Natural killer cell (primary cell): ENCODE measurements at regions not wholly inside any gene's neighbourhood (a gene's known extent, or its start where the extent isn't known, plus 50 kb on each side); places are given as distances from the start of the nearest gene placed in this dataset.
A peak's percentile ranks its signal among the peaks of the same experiment; 100 is the strongest.

Source experiments
- ATAC-seq, 3 donors: fragments of 150-1000 bp in 2 of 3; fragments of 200-7000 bp in 1 of 3; cut with Tn5 transposase; 1 replicate in 1 of 3; 2 replicates in 2 of 3; pipeline ENCODE4 v1.10.0; 2021; ENCODE audit warnings: mild to moderate bottlenecking in 2 of 3, moderate library complexity in 2 of 3
- DNase-seq, 2 donors: peaks; one replicate each; pipeline versions ENCODE4 v3.0.0 to v3.0.0-alpha.2; 2013 to 2021; ENCODE audit warnings: mixed read lengths in 1 of 2
- H3K27ac ChIP-seq: one replicate; pipeline ENCODE4 v1.5.1; 2013; ENCODE audit warnings: mild to moderate bottlenecking, low read length
- H3K27me3 ChIP-seq: one replicate; pipeline ENCODE4 v1.6.1; 2013; ENCODE audit warnings: low read length; ENCODE audit not compliant: control insufficient read depth, insufficient read depth
- H3K36me3 ChIP-seq: one replicate; pipeline ENCODE4 v1.6.1; 2013; ENCODE audit warnings: low read length; ENCODE audit not compliant: control insufficient read depth, insufficient read depth
- H3K4me1 ChIP-seq: one replicate; pipeline ENCODE4 v1.6.1; 2013; ENCODE audit warnings: low read length; ENCODE audit not compliant: control insufficient read depth, insufficient read depth
- H3K4me3 ChIP-seq: one replicate; pipeline ENCODE4 v1.5.1; 2013; ENCODE audit warnings: low read length
- H3K9me3 ChIP-seq: one replicate; pipeline ENCODE4 v1.6.1; 2013; ENCODE audit warnings: low read length; ENCODE audit not compliant: control insufficient read depth, insufficient read depth
- H3K27ac Mint-ChIP-seq, 2 donors: one replicate each; pipeline ENCODE4 v1.8.0; 2022; ENCODE audit warnings: mild to moderate bottlenecking in 2 of 2, mixed read lengths in 2 of 2, moderate library complexity in 1 of 2
- H3K27me3 Mint-ChIP-seq, 2 donors: one replicate each; pipeline ENCODE4 v1.8.0; 2022; ENCODE audit warnings: low read depth in 2 of 2, mixed read lengths in 2 of 2
- H3K36me3 Mint-ChIP-seq: one replicate; pipeline ENCODE4 v1.8.0; 2022; ENCODE audit warnings: mixed read lengths
- H3K4me1 Mint-ChIP-seq, 2 donors: one replicate each; pipeline ENCODE4 v1.8.0; 2022; ENCODE audit warnings: mixed read lengths in 2 of 2
- H3K4me3 Mint-ChIP-seq: one replicate; pipeline ENCODE4 v1.8.0; 2022; ENCODE audit warnings: mild to moderate bottlenecking, moderate library complexity, mixed read lengths
- H3K9me3 Mint-ChIP-seq, 2 donors: one replicate each; pipeline ENCODE4 v1.8.0; 2022; ENCODE audit warnings: mixed read lengths in 2 of 2
- CTCF ChIP-seq: fragments of 200-600 bp; IDR thresholded peaks from one replicate; pipeline ENCODE4 v1.8.0; 2022; ENCODE audit warnings: antibody characterized with exemption
- WGBS: methylation state at CpG from one replicate; pipeline ENCODE4 v1.1.7; 2013; ENCODE audit warnings: missing lambda C conversion rate; ENCODE audit not compliant: insufficient coverage; 5-methylcytosine and 5-hydroxymethylcytosine counted together
- intact Hi-C: fragments of 100-400 bp; cut with micrococcal nuclease; formaldehyde crosslinking; loops from one replicate; pipeline ENCODE4 v1.14.2; 2022

- peaks cover 0 to 3% of the 10 kb centered on the region in 2 donors for H3K4me1 Mint-ChIP-seq
- H3K4me3 ChIP-seq, result no peak overlapping the region
- intact Hi-C loops, result no loop called here
- H3K4me3 Mint-ChIP-seq, result no peak overlapping the region
- no peaks in the 10 kb centered on the region for H3K27me3 ChIP-seq
- H3K27ac Mint-ChIP-seq, result no peak overlapping the region
- ATAC-seq, result no peak
- H3K36me3 Mint-ChIP-seq, result no peaks in the 10 kb centered on the region
- no peaks in the 10 kb centered on the region for H3K9me3 ChIP-seq
- DNase-seq, result no peak
- H3K9me3 Mint-ChIP-seq, result no peaks in the 10 kb centered on the region
- TF ChIP-seq CTCF, result no peak
- peaks cover 3 to 10% of the 10 kb centered on the region in 2 donors for H3K27me3 Mint-ChIP-seq
- H3K4me1 ChIP-seq, result no peaks in the 10 kb centered on the region
- 40% methylated on average over 1 of the region's 2 CpGs for WGBS
- H3K27ac ChIP-seq, result no peak overlapping the region
- H3K36me3 ChIP-seq, result no peaks in the 10 kb centered on the region
Measured at GRCh38 chr9:87786876-87787275, 61.0 kb downstream of the CTSL start.

GRCh38 chr9:87787735-87788134 is 61.8 kb downstream of the CTSL start:
- Mint-ChIP-seq H3K9me3 (no peaks in the 10 kb centered on the region), H3K27ac (no peak overlapping the region), H3K4me3 (no peak overlapping the region), H3K27me3 (peaks cover 3 to 8% of the 10 kb centered on the region in 2 donors), H3K36me3 (no peaks in the 10 kb centered on the region), H3K4me1 (peaks cover 1 to 6% of the 10 kb centered on the region in 2 donors)
- Histone ChIP-seq H3K4me1 (peaks cover 4% of the 10 kb centered on the region), H3K36me3 (no peaks in the 10 kb centered on the region), H3K27ac (no peak overlapping the region), H3K27me3 (no peaks in the 10 kb centered on the region), H3K9me3 (no peaks in the 10 kb centered on the region), H3K4me3 (no peak overlapping the region)
- intact Hi-C loops, result no loop called here
- DNase-seq, result no peak
- ATAC-seq, result no peak
- no peak for TF ChIP-seq CTCF
- 93% methylated on average over 4 of the region's 5 CpGs for WGBS

- intact Hi-C loops, result no loop called here
- H3K9me3 Mint-ChIP-seq, result no peaks in the 10 kb centered on the region
- Histone ChIP-seq H3K27ac (peak overlapping the region; percentile 59), H3K4me1 (peaks cover 13% of the 10 kb centered on the region), H3K36me3 (no peaks in the 10 kb centered on the region), H3K27me3 (no peaks in the 10 kb centered on the region), H3K9me3 (no peaks in the 10 kb centered on the region), H3K4me3 (no peak overlapping the region)
- no peaks in the 10 kb centered on the region for H3K36me3 Mint-ChIP-seq
- DNase-seq, result peak in 1 of 2 donors; percentile 53
- H3K27me3 Mint-ChIP-seq, result peaks cover 5 to 16% of the 10 kb centered on the region in 2 donors
- peaks cover 11 to 30% of the 10 kb centered on the region in 2 donors for H3K4me1 Mint-ChIP-seq
- ATAC-seq, result peak; percentile 91
- 56% methylated on average over 6 of the region's 6 CpGs for WGBS
- no peak overlapping the region for H3K4me3 Mint-ChIP-seq
- TF ChIP-seq CTCF, result no peak
- peak overlapping the region; percentile 64 to 84 for H3K27ac Mint-ChIP-seq
Measured at GRCh38 chr9:87792831-87793288, 66.9 kb downstream of the CTSL start.

GRCh38 chr9:87793292-87793691 is 67.4 kb downstream of the CTSL start:
- ATAC-seq, result peak; percentile 41 to 63 (median 59)
- H3K27ac ChIP-seq, result peak overlapping the region; percentile 59
- intact Hi-C loops, result no loop called here
- no peaks in the 10 kb centered on the region for H3K36me3 ChIP-seq
- H3K4me3 Mint-ChIP-seq, result no peak overlapping the region
- no peaks in the 10 kb centered on the region for H3K36me3 Mint-ChIP-seq
- WGBS, result 69% methylated on average over 6 of the region's 6 CpGs
- no peak overlapping the region for H3K4me3 ChIP-seq
- H3K4me1 Mint-ChIP-seq, result peaks cover 11 to 30% of the 10 kb centered on the region in 2 donors
- H3K27me3 Mint-ChIP-seq, result peaks cover 5 to 16% of the 10 kb centered on the region in 2 donors
- H3K27me3 ChIP-seq, result no peaks in the 10 kb centered on the region
- H3K4me1 ChIP-seq, result peaks cover 13% of the 10 kb centered on the region
- peak in 1 of 2 donors; percentile 8 for DNase-seq
- H3K9me3 ChIP-seq, result no peaks in the 10 kb centered on the region
- no peak for TF ChIP-seq CTCF
- H3K9me3 Mint-ChIP-seq, result no peaks in the 10 kb centered on the region
- H3K27ac Mint-ChIP-seq, result peak overlapping the region; percentile 64 to 84
